SHP77 treated with DMSO at 0.1 percent for 48 hours (cell line): ENCODE measurements at regions not wholly inside any gene's neighbourhood (a gene's known extent, or its start where the extent isn't known, plus 50 kb on each side); places are given as distances from the start of the nearest gene placed in this dataset.
"Not testable (repeated sequence)": the region's sequence is repeated elsewhere in the genome, so short reads cannot be mapped to it uniquely, and the experiment has no call there.

Source experiments
- DNase-seq: peaks from one replicate; lab custom pipeline; 2025; lab: John Stamatoyannopoulos, UW

- DNase-seq, result not testable (repeated sequence)
Measured at GRCh38 chr5:1588071-1588694, 64.4 kb upstream of the LPCAT1 start.

GRCh38 chr5:1583081-1583875 is 59.5 kb upstream of the LPCAT1 start:
- not testable (repeated sequence) for DNase-seq

- not testable (repeated sequence) for DNase-seq
Measured at GRCh38 chr5:1579389-1579788, 55.6 kb upstream of the LPCAT1 start.

DNA sequence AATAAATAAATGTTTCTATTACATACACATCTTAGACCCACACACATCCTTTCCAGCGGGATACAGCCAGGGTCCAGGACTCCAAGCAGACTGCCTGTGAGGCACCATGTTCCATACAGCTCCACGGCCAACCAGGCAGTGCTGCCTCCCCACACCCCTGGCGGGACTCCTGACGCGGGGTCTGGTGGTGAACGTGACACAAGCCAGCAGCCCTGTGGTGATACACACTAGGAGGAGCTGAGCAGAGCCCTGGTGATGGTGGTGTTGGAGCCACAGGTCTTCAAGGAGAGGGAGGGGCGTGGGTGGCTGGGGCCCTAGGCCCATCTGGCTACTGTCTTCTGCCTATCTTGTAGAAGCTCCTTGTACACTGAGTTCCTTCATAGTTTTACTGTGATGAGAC is 53.1 kb upstream of the LPCAT1 start:
- DNase-seq, result not testable (repeated sequence)

DNA sequence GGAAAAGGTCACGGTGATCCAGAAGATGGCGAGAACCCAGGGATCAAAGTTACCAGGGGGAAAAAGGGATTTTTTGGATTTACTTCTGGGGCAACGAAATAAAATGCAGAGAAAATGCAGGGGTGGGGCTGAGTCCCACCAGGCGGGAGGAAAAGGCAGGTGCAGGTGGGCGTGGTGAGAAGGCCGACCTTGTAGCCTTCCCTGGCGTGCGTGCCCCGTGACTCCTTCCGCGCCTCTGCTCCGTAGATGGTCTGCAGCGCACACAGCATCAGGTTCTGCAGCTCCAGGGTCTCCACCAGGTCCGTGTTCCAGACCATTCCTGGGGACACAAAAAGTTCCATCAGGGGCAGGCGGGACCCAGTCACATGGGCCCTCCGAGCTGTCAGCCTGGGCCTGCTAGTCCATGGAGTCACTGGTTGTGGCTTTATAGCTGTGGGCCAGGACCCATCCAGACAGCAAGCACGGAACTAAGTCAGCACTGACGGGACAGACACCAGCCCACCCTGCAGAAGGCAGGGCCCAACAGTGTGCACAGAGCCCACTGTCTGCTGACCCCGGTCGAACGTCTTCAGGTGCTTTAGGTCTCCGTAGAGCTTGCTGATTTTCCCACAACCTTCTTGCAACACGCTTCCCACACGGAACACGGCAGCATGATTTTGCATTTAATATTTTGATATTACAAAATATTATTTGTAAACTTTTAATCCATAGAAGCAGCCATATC is 52.4 kb upstream of the LPCAT1 start:
- not testable (repeated sequence) for DNase-seq

DNA sequence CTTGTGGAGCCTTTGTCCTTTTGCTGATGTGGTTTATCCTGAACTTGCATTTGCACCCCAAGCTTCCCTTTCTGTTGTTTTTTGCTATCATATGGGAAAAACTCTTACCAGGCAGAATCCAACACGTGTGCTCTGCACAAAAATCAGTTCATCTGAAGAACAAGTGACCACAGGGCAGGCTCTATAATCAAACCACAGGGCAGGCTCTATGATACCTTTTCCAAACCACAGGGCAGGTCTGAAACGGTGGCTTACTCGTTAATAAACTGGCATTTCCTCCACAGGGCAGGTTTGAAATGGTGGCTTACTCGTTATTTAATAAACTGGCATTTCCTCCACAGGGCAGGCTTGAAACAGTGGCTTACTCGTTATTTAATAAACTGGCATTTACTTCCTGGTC is 51.7 kb upstream of the LPCAT1 start:
- DNase-seq, result not testable (repeated sequence)

GRCh38 chr5:1574023-1574318 is 50.2 kb upstream of the LPCAT1 start:
- not testable (repeated sequence) for DNase-seq

GRCh38 chr5:1573217-1574022 is 49.7 kb upstream of the LPCAT1 start:
- not testable (repeated sequence) for DNase-seq
